ENCODE measurements at regions not wholly inside any gene's neighbourhood (a gene's known extent, or its start where the extent isn't known, plus 50 kb on each side); places are given as distances from the start of the nearest gene placed in this dataset.

DNA sequence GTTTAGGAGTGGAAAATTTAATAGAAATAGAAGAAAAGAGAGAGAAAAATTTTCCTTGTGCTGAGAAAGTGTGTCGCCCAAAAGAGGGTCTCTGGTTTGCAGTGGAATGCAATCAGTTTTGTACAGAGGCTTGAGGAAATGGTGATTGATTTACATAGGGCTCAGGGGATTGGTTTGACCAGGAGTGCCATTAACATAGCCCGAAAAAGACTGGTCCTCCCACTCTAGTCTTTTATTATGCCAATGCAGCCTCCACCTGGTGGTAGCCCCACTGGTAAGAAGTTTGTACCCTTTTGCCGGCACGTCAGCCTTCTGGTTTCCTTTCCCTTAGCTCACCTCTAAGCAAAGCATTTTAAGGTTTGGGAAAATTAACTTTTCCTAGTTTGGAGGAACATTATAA lies 885.3 kb downstream of the XPNPEP1 start:
- CTCF ChIA-PET, result no interaction called here

DNA sequence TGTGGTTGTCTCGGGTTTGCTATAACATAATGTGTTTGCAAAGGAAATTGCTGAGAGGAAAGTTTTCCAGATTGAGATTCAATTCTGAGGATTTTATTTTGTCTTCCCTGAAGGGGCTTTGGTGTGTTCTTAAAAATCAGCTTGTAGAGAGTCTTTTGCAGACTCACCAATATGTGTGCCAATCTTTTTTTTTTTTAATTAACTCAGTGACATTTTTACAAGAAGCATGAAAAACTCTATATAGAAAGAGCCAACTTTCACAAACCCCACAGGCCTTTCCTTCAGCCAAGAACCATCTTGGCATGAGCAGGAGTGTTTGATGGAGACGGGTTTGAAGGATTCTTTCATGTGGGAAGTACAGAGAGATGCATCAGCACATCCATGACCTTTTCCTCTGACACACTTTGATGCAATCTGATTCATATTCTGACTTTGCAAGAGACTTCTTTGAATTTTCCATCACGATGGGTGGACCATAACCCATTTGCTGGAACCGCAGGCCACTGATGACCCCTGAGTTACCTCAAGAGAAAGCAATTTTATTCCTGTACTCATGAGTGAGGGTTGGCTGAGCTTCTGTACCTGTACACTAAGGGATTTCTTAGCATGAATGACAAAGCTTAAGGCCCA lies 892.6 kb downstream of the XPNPEP1 start:
- POLR2A ChIA-PET, result no interaction called here
- Histone ChIP-seq H3K36me3 (ENCODE audit: control insufficient read depth in 2 of 2, insufficient read depth in 1 of 2, low read length in 2 of 2) (no peaks in the 10 kb centered on the region), H3K4me1 (ENCODE audit: control insufficient read depth, insufficient read depth, low read length) (no peaks in the 10 kb centered on the region), H3K4me3 (ENCODE audit: low read depth, low read length) (no peak overlapping the region), H3K9me3 (ENCODE audit: control insufficient read depth, insufficient read depth, low read depth, low read length) (no peaks in the 10 kb centered on the region), H3K27ac (ENCODE audit: extremely low read depth, low read depth, low read length) (no peak overlapping the region)
- CTCF ChIA-PET, result interaction anchor here (0.6 kb wide), 1 partner anchor 22 kb away, joined by 4 read pairs; no protein-coding TSS in a partner anchor
- TF ChIP-seq ZBTB44 (tag by site-specific recombination; IDR thresholded peaks at IDR 0.05), result no peak
- no peak for TF ChIP-seq ZNF629 (tag by site-specific recombination; IDR thresholded peaks at IDR 0.05)
- no peak for TF ChIP-seq ZSCAN23 (tag by site-specific recombination; IDR thresholded peaks at IDR 0.05)
- no peak for TF ChIP-seq ZNF747 (tag by site-specific recombination; IDR thresholded peaks at IDR 0.05)
- TF ChIP-seq ZNF837 (tag by site-specific recombination; IDR thresholded peaks at IDR 0.05), result no peak
- no peak for TF ChIP-seq ZNF658 (tag by site-specific recombination; IDR thresholded peaks at IDR 0.05)
- TF ChIP-seq OSR2 (tag by site-specific recombination; IDR thresholded peaks at IDR 0.05), result no peak

More for the DNA sequence above, 885.3 kb downstream of the XPNPEP1 start:
- Histone ChIP-seq H3K36me3 (ENCODE audit: control insufficient read depth in 2 of 2, insufficient read depth in 1 of 2, low read length in 2 of 2) (no peaks in the 10 kb centered on the region), H3K4me3 (ENCODE audit: low read depth, low read length) (no peak overlapping the region), H3K4me1 (ENCODE audit: control insufficient read depth, insufficient read depth, low read length) (no peaks in the 10 kb centered on the region), H3K27ac (ENCODE audit: extremely low read depth, low read depth, low read length) (no peak overlapping the region), H3K9me3 (ENCODE audit: control insufficient read depth, insufficient read depth, low read depth, low read length) (no peaks in the 10 kb centered on the region)
- POLR2A ChIA-PET, result no interaction called here
- no peak for TF ChIP-seq KLF16 (tag by site-specific recombination; IDR thresholded peaks at IDR 0.05)
- TF ChIP-seq ZNF777 (tag by site-specific recombination; IDR thresholded peaks at IDR 0.05; ENCODE audit: borderline replicate concordance), result no peak
- TF ChIP-seq, protein P1, sequence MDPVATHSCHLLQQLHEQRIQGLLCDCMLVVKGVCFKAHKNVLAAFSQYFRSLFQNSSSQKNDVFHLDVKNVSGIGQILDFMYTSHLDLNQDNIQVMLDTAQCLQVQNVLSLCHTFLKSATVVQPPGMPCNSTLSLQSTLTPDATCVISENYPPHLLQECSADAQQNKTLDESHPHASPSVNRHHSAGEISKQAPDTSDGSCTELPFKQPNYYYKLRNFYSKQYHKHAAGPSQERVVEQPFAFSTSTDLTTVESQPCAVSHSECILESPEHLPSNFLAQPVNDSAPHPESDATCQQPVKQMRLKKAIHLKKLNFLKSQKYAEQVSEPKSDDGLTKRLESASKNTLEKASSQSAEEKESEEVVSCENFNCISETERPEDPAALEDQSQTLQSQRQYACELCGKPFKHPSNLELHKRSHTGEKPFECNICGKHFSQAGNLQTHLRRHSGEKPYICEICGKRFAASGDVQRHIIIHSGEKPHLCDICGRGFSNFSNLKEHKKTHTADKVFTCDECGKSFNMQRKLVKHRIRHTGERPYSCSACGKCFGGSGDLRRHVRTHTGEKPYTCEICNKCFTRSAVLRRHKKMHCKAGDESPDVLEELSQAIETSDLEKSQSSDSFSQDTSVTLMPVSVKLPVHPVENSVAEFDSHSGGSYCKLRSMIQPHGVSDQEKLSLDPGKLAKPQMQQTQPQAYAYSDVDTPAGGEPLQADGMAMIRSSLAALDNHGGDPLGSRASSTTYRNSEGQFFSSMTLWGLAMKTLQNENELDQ (tag by site-specific recombination; IDR thresholded peaks at IDR 0.05; ENCODE audit: low read depth), result no peak

- no peak overlapping the region for H3K4me3 ChIP-seq (ENCODE audit: low read depth, low read length)
- H3K36me3 ChIP-seq (ENCODE audit: control insufficient read depth in 2 of 2, insufficient read depth in 1 of 2, low read length in 2 of 2), result no peaks in the 10 kb centered on the region
- TF ChIP-seq ZNF596 (tag by site-specific recombination; IDR thresholded peaks at IDR 0.05), result no peak
- TF ChIP-seq ZNF175 (tag by site-specific recombination; IDR thresholded peaks at IDR 0.05), result no peak
- TF ChIP-seq ZNF311 (tag by site-specific recombination; IDR thresholded peaks at IDR 0.05; ENCODE audit: borderline replicate concordance), result no peak
- no peak for TF ChIP-seq SCRT1 (tag by site-specific recombination; IDR thresholded peaks at IDR 0.05; ENCODE audit: borderline replicate concordance)
- TF ChIP-seq ZNF600 (tag by site-specific recombination; IDR thresholded peaks at IDR 0.05), result no peak
- no peak for TF ChIP-seq ZNF239 (tag by site-specific recombination; IDR thresholded peaks at IDR 0.05)
- no peak for TF ChIP-seq ZNF677 (tag by site-specific recombination; IDR thresholded peaks at IDR 0.05)
- TF ChIP-seq ZNF248 (tag by site-specific recombination; IDR thresholded peaks at IDR 0.05), result no peak
- TF ChIP-seq, protein P2, sequence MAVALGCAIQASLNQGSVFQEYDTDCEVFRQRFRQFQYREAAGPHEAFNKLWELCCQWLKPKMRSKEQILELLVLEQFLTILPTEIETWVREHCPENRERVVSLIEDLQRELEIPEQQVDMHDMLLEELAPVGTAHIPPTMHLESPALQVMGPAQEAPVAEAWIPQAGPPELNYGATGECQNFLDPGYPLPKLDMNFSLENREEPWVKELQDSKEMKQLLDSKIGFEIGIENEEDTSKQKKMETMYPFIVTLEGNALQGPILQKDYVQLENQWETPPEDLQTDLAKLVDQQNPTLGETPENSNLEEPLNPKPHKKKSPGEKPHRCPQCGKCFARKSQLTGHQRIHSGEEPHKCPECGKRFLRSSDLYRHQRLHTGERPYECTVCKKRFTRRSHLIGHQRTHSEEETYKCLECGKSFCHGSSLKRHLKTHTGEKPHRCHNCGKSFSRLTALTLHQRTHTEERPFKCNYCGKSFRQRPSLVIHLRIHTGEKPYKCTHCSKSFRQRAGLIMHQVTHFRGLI (tag by site-specific recombination; IDR thresholded peaks at IDR 0.05), result no peak
- no peak for TF ChIP-seq ZFP37 (tag by site-specific recombination; IDR thresholded peaks at IDR 0.05)
- no peak for TF ChIP-seq KLF17 (tag by site-specific recombination; IDR thresholded peaks at IDR 0.05)
- no peak for TF ChIP-seq MYNN (tag by site-specific recombination; IDR thresholded peaks at IDR 0.05; ENCODE audit: borderline replicate concordance)
- ChIA-PET POLR2A (no interaction called here), CTCF (no interaction called here)
- no peaks in the 10 kb centered on the region for H3K9me3 ChIP-seq (ENCODE audit: control insufficient read depth, insufficient read depth, low read depth, low read length)
- H3K4me1 ChIP-seq (ENCODE audit: control insufficient read depth, insufficient read depth, low read length), result no peaks in the 10 kb centered on the region
- H3K27ac ChIP-seq (ENCODE audit: extremely low read depth, low read depth, low read length), result no peak overlapping the region
Observed at GRCh38 chr10:109029870-109030269, 893.4 kb downstream of the XPNPEP1 start.
